DND-41 (cell line): ENCODE measurements at regions not wholly inside any gene's neighbourhood (a gene's known extent, or its start where the extent isn't known, plus 50 kb on each side); places are given as distances from the start of the nearest gene placed in this dataset.

Experiments
- ATAC-seq: fragments of 200-7000 bp; cut with Tn5 transposase; 3 replicates; pipeline ENCODE4 v1.9.1; 2021; ENCODE audit warnings: low read depth; ENCODE audit not compliant: insufficient read depth
- DNase-seq: peaks from one replicate; pipeline ENCODE4 v3.0.0-alpha.2; 2020
- H2AFZ ChIP-seq: 2 replicates; pipeline ENCODE4 v1.6.0; 2012; ENCODE audit warnings: low read depth, low read length
- H3K27ac ChIP-seq: 2 replicates; pipeline ENCODE4 v1.5.1; 2012; ENCODE audit warnings: low read length, inconsistent platforms
- H3K27me3 ChIP-seq: fragments of 200-600 bp; sonication (generic); 2 replicates; pipeline ENCODE4 v1.6.0; 2012; ENCODE audit warnings: low read length, mild to moderate bottlenecking, inconsistent platforms; ENCODE audit not compliant: insufficient read depth, poor library complexity
- H3K36me3 ChIP-seq: 2 replicates; pipeline ENCODE4 v1.5.1; 2012; ENCODE audit warnings: low read length, inconsistent platforms; ENCODE audit not compliant: insufficient read depth
- H3K4me1 ChIP-seq: 2 replicates; pipeline ENCODE4 v1.5.1; 2012; ENCODE audit warnings: mild to moderate bottlenecking, low read length; ENCODE audit not compliant: insufficient read depth
- H3K4me2 ChIP-seq: 2 replicates; pipeline ENCODE4 v1.6.0; 2012; ENCODE audit warnings: mild to moderate bottlenecking, moderate library complexity, low read length, inconsistent platforms; ENCODE audit not compliant: insufficient read depth
- H3K4me3 ChIP-seq, 2 experiments: fragments of 200-600 bp in 1 of 2; shearing (Covaris generic) in 1 of 2; 2 replicates each; pipeline ENCODE4 v1.5.1; 2012 to 2016; ENCODE audit warnings: inconsistent platforms in 2 of 2, low read length in 2 of 2, mild to moderate bottlenecking in 2 of 2, low read depth in 1 of 2, moderate library complexity in 1 of 2
- H3K79me2 ChIP-seq: 2 replicates; pipeline ENCODE4 v1.6.0; 2012; ENCODE audit warnings: low read length, inconsistent platforms; ENCODE audit not compliant: insufficient read depth
- H3K9ac ChIP-seq: 2 replicates; pipeline ENCODE4 v1.6.0; 2012; ENCODE audit warnings: low read depth, mild to moderate bottlenecking, inconsistent platforms, low read length, moderate library complexity
- H3K9me3 ChIP-seq: 2 replicates; pipeline ENCODE4 v1.5.1; 2012; ENCODE audit warnings: low read length, moderate library complexity, mild to moderate bottlenecking, inconsistent platforms; ENCODE audit not compliant: insufficient read depth, severe bottlenecking
- H4K20me1 ChIP-seq: 2 replicates; pipeline ENCODE4 v1.6.0; 2012; ENCODE audit warnings: low read length; ENCODE audit not compliant: insufficient read depth
- EZH2 ChIP-seq: IDR thresholded peaks from 3 replicates; pipeline ENCODE4 v1.6.1; 2012; ENCODE audit warnings: borderline replicate concordance, low read depth, mild to moderate bottlenecking, moderate library complexity, low read length, inconsistent platforms; ENCODE audit not compliant: severe bottlenecking
- TF ChIP-seq, protein P1 (sequence below): IDR thresholded peaks from 2 replicates; pipeline ENCODE4 v1.5.1; 2012; ENCODE audit warnings: borderline replicate concordance, low read length, moderate library complexity, mild to moderate bottlenecking; ENCODE audit not compliant: poor library complexity, severe bottlenecking; ENCODE audit errors: extremely low read depth

DNA sequence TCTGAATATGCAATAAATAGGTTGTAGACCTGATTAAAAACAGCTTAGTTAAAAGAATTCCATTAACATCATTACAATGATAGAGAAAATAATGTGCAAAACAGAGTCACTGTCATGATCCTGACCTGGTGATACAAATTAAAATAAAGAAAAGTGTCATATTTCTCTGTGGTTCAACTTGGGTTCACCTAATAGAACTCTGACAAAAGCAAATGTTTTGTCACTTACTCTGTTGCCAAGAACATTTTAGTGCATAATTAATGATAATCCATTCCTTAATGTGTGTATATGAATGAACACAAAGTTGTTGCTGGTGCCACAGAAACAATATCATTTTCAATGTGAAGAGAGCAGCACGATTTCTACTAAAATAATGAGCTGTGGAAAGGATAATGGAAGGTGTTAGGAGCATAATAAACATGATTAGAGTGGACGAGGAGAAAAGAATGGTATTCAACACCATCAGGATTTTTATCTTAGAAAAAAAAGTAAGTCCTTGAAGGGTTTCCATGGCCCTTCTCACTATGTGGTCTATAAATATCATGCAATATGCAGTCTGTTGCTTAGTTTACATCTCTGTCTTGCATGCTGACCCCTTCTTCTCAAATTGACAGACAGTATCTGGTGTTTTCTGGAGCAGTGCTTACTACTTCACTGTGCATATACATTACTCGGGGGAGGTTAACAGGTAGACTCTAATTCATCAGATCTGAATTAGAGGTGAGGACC, 656.6 kb upstream of the MMS22L start:
- no peak overlapping the region for H3K27ac ChIP-seq
- H3K4me3 ChIP-seq = no peak overlapping the region
- H3K79me2 ChIP-seq = no peaks in the 10 kb centered on the region
- no peaks in the 10 kb centered on the region for H3K36me3 ChIP-seq
- no peaks in the 10 kb centered on the region for H3K27me3 ChIP-seq
- no peak overlapping the region for H2AFZ ChIP-seq
- no peak overlapping the region for H3K9ac ChIP-seq
- DNase-seq = no peak
- no peak overlapping the region for H3K4me2 ChIP-seq
- H3K4me1 ChIP-seq = no peaks in the 10 kb centered on the region
- no peak for ATAC-seq
- H4K20me1 ChIP-seq = no peaks in the 10 kb centered on the region
- TF ChIP-seq, protein P1, sequence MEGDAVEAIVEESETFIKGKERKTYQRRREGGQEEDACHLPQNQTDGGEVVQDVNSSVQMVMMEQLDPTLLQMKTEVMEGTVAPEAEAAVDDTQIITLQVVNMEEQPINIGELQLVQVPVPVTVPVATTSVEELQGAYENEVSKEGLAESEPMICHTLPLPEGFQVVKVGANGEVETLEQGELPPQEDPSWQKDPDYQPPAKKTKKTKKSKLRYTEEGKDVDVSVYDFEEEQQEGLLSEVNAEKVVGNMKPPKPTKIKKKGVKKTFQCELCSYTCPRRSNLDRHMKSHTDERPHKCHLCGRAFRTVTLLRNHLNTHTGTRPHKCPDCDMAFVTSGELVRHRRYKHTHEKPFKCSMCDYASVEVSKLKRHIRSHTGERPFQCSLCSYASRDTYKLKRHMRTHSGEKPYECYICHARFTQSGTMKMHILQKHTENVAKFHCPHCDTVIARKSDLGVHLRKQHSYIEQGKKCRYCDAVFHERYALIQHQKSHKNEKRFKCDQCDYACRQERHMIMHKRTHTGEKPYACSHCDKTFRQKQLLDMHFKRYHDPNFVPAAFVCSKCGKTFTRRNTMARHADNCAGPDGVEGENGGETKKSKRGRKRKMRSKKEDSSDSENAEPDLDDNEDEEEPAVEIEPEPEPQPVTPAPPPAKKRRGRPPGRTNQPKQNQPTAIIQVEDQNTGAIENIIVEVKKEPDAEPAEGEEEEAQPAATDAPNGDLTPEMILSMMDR = no peak
- TF ChIP-seq EZH2 = no peak
- no peaks in the 10 kb centered on the region for H3K9me3 ChIP-seq

DNA sequence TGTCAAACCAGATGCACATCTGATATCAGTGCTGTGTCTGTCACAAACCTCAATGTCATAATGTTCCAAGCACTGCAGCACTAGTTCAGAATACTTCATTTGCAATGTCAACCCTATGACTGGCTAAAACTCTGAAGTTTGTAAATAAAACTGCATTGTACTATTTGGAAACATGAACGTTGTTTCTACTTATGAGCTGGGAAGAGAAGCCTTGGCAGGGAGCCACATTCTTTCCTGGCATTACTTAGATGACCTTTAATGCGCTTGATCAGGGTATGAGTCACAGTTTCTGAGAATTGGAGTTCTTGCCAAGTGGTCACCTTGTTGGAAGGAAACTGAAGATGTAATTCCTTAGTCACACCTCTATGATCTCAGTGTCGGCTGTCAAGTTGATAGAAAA, 664.8 kb upstream of the MMS22L start:
- ATAC-seq = no peak

DNA sequence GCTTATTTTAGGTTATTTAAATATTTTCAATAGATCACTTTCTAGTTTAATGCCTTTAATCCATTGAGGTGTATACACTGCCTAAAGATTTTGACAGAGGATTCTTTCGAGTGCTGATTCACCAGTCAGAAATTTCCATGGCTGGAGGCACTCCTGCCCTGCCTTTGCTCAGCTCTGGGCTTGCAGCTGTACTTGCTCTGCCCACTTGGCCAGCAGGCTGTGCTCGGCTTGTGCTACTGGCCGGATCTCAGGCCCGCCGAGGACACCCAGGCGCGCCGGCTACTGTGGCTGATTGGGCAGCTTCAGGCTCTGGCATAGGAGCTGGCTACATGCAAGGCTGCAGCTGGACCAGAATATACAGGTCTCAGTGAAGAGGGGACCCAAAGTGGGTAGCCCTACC, 675.1 kb upstream of the MMS22L start:
- DNase-seq (no peak), ATAC-seq (no peak)
- no peak overlapping the region for H3K4me3 ChIP-seq
- no peaks in the 10 kb centered on the region for H3K4me1 ChIP-seq
- no peak overlapping the region for H2AFZ ChIP-seq
- H3K27ac ChIP-seq = no peak overlapping the region
- no peak overlapping the region for H3K9ac ChIP-seq
- no peaks in the 10 kb centered on the region for H3K9me3 ChIP-seq
- H3K36me3 ChIP-seq = no peaks in the 10 kb centered on the region
- H3K4me2 ChIP-seq = no peak overlapping the region
- H4K20me1 ChIP-seq = no peaks in the 10 kb centered on the region
- H3K27me3 ChIP-seq = peaks cover 3% of the 10 kb centered on the region
- TF ChIP-seq EZH2 = no peak
- TF ChIP-seq, protein P1 = no peak
- H3K79me2 ChIP-seq = no peaks in the 10 kb centered on the region

More for the DNA sequence above, 664.8 kb upstream of the MMS22L start:
- Histone ChIP-seq H3K36me3 (no peaks in the 10 kb centered on the region), H3K4me1 (no peaks in the 10 kb centered on the region), H2AFZ (no peak overlapping the region), H3K79me2 (no peaks in the 10 kb centered on the region), H3K9ac (no peak overlapping the region), H3K4me2 (no peak overlapping the region), H4K20me1 (no peaks in the 10 kb centered on the region), H3K4me3 (no peak overlapping the region), H3K27me3 (no peaks in the 10 kb centered on the region), H3K9me3 (no peaks in the 10 kb centered on the region), H3K27ac (no peak overlapping the region)
- no peak for DNase-seq
- TF ChIP-seq, protein P1 = no peak
- no peak for TF ChIP-seq EZH2
